Activated T-cell treated with anti-CD3 and anti-CD28 coated beads for 1 hour (primary cell): ENCODE measurements at regions not wholly inside any gene's neighbourhood (a gene's known extent, or its start where the extent isn't known, plus 50 kb on each side); places are given as distances from the start of the nearest gene placed in this dataset.
"Not testable (repeated sequence)": the region's sequence is repeated elsewhere in the genome, so short reads cannot be mapped to it uniquely, and the experiment has no call there.

ENCODE experiments used
- DNase-seq: peaks from one replicate; pipeline ENCODE4 v3.0.0-alpha.2; 2020; ENCODE audit warnings: low read depth

GRCh38 chr13:111623743-111624505 lies 303.5 kb downstream of the TEX29 start:
- no peak for DNase-seq

GRCh38 chr13:111625526-111626315 lies 305.3 kb downstream of the TEX29 start:
- DNase-seq: no peak

GRCh38 chr13:111626371-111627305 lies 306.2 kb downstream of the TEX29 start:
- DNase-seq: no peak

- no peak for DNase-seq
Observed at GRCh38 chr13:111627596-111627995, 307.2 kb downstream of the TEX29 start.

- DNase-seq: no peak
Observed at GRCh38 chr13:111629016-111629415, 308.6 kb downstream of the TEX29 start.

DNA sequence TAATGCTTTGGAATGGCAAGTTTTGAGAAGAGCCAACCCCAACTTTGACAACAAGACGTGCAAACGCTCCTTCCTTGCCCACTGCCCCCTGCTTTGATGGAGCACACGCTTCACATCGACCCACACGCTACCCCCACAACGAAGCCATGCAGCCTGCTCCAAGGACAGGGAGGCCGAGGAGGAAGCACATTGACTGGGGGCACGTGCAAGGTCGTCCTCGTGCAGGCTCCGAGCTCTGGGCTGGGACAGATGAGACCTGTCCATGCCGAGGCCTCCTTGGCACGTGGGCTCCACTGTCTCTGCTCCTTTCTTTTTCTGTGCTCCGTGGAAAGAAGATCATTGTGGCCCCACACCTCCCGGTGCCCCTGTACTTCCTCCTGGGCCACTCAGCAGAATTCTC lies 309.0 kb downstream of the TEX29 start:
- no peak for DNase-seq

DNA sequence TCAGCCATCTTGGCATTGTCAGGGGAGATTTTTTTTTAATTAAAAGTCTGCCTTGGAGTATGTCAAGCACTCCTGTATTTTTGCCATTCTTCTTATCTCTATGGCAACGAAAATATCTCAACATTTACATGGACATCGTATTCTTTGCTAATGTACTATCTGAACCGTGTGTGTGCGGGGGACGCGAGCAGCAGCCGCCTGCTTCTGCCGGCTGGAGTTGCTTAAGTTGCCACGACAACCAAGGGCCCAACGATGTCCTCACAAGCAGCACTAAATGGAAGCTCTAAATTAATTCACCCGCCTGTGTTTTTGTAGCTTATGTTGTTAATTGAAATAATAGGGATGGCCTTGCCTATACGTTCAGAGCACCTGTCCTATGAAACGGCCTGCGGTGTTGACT lies 309.5 kb downstream of the TEX29 start:
- DNase-seq: no peak

DNA sequence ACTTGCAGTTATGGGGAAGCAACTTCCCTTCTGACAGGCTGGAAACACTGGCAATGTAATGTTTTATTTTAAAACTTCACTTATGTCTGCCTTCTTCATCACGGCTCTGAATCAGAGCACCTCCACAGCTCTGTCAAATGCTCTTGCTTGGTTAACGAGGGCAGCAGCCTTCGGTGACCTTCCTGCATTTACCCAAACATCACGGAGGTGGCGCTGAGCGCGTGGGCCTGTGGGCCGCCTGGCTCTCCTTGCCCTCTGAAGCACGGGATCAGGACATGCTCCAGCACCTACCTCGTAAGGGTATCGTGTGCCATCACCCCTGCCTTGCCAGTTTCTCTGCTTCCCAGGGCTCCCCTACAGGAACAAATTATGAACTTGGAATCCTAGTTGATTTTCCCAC lies 310.0 kb downstream of the TEX29 start:
- DNase-seq: no peak

DNA sequence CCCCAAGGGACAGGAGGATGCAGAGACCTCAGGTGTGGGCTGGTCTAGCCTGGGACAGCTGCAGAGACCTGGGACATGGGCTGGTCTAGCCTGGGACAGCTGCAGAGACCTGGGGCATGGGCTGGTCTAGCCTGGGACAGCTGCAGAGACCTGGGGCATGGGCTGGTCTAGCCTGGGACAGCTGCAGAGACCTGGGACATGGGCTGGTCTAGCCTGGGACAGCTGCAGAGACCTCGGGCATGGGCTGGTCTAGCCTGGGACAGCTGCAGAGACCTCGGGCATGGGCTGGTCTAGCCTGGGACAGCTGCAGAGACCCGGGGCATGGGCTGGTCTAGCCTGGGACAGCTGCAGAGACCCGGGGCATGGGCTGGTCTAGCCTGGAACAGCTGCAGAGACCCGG lies 310.8 kb downstream of the TEX29 start:
- not testable (repeated sequence) for DNase-seq

DNA sequence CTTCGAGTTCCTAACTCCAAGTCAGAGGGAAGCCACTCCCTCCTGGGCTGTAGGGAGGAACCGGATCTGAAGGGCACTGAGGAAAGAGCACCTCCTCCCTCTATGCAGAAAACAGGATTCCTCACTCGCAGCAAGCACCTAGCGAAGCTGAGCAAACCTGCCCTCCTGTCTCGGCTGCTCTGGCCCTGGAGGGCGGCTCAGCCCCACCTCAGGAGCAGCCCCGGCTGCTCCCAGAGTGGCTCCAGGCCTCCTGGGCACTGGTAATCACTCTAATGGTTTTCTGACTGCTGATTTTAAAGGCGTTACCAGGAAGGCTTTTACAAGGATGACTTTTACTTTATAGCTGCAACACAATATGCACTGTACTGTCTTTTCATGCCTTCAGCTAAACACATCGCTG lies 312.5 kb downstream of the TEX29 start:
- no peak for DNase-seq

- DNase-seq: no peak
Observed at GRCh38 chr13:111633401-111633800, 313.0 kb downstream of the TEX29 start.

GRCh38 chr13:111634410-111634809 lies 314.0 kb downstream of the TEX29 start:
- no peak for DNase-seq

DNA sequence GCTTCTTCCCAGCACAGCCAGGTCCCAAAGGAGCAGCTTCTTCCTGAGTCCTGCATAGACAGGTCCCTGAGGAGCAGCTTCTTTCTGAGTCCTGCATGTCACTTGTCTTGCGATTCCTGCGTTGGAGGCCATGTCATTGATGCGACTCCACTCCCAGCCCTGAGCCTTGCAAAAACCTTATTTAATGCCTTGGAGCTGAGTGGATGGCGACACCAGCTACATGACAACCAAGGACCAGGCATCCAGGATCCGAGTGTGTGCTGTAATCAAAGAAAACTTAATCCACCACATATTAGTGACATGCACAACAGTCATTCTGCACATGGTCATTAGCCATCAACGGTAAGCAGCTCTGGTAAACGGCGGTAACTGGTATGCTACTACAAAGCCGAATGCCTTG lies 315.8 kb downstream of the TEX29 start:
- no peak for DNase-seq

- no peak for DNase-seq
Observed at GRCh38 chr13:111636804-111637203, 316.4 kb downstream of the TEX29 start.

GRCh38 chr13:111637365-111637764 lies 316.9 kb downstream of the TEX29 start:
- DNase-seq: no peak

DNA sequence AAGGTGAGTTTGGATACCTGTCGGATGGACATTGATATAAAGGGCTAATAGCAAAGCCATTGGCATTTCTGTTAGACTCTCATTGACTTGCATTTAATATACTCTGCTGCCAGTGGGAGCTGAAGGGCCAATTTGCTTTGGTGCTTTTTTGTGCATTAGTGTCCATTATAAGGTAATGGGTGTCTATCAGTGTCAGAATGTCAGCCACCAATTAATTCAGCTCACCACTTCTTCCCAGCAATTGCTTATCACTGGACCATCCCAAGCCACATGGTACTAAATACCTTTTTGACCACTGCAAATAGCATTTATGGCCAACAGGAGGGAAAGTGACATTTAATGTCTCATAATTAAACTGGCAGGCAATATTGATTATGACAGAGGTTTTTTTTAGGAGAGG lies 317.8 kb downstream of the TEX29 start:
- no peak for DNase-seq

DNA sequence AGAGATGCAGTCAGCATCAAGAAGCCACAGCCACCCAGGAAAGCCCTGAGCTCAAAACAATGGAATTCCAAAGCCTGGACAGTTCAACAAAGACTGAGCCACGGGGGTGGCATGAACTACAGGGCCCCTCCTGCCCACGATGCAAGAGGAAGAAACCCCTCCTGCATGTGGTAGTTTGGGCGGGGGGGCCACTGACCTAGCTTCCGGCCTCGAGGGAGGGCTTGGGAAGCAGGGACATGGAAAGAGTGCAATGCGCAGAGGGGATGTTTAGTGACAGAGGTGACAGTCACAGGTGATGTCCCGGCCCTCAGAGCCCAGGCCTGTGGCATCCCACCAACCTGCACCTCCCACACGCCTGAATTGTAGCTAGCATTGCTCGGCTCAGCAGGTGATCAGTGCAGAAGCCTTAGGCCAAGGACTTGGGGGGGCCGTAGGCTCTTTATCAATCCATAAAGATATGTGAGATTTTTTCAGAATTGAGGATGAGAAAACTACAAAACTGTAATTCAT lies 318.8 kb downstream of the TEX29 start:
- no peak for DNase-seq

DNA sequence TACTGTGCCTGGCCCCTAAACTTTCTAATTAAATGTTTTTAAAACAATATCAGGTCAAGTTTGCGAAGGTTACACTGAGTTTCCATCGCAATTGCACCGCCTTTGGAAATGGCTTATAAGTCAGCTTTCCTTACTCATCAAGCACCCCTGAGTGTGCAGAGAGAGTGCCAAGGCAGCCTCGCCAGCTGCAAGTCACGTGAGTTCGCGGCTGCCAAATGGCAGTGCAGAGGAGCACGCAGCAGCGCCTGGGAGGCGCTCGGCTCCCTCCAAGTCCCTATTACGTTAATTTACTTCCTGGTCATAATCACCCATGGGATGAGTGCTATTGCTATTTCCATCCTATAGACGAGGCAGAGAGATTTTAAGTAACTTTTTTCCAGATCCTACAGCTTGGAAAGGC lies 319.6 kb downstream of the TEX29 start:
- DNase-seq: no peak

GRCh38 chr13:111640476-111640875 lies 320.0 kb downstream of the TEX29 start:
- DNase-seq: no peak

- no peak for DNase-seq
Observed at GRCh38 chr13:111642156-111642767, 321.8 kb downstream of the TEX29 start.

GRCh38 chr13:111644750-111645149 lies 324.3 kb downstream of the TEX29 start:
- no peak for DNase-seq

DNA sequence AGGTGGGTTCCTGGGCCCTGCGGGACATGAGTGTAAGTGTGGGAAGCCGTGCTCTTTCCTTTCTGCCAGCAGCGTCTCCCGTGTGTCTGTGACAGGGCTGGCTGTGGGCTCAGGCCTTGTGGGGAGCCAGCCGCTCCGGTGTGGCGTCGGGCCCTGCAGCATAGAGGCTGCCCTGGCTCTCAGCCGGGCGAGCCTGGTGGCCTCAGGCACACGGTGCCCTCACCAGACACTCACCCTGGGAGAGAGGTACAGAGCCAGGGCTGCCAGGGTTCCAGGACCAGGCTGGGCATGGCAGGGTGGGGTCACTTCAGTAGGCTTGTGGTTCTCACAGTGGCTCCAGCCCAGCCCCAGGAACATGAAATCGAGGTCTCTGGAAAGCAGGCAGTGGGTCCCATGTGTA lies 324.8 kb downstream of the TEX29 start:
- no peak for DNase-seq
